Jurkat, Clone E6-1 (cell line): ENCODE measurements at regions not wholly inside any gene's neighbourhood (a gene's known extent, or its start where the extent isn't known, plus 50 kb on each side); places are given as distances from the start of the nearest gene placed in this dataset.

Experiments used
- DNase-seq: peaks from one replicate; pipeline ENCODE4 v3.0.0-alpha.2; 2011; ENCODE audit warnings: low read depth, low spot score
- H3K4me3 ChIP-seq: 2 replicates; pipeline ENCODE4 v1.5.1; 2011; ENCODE audit warnings: mild to moderate bottlenecking, low read length, control low read depth, moderate library complexity

DNA sequence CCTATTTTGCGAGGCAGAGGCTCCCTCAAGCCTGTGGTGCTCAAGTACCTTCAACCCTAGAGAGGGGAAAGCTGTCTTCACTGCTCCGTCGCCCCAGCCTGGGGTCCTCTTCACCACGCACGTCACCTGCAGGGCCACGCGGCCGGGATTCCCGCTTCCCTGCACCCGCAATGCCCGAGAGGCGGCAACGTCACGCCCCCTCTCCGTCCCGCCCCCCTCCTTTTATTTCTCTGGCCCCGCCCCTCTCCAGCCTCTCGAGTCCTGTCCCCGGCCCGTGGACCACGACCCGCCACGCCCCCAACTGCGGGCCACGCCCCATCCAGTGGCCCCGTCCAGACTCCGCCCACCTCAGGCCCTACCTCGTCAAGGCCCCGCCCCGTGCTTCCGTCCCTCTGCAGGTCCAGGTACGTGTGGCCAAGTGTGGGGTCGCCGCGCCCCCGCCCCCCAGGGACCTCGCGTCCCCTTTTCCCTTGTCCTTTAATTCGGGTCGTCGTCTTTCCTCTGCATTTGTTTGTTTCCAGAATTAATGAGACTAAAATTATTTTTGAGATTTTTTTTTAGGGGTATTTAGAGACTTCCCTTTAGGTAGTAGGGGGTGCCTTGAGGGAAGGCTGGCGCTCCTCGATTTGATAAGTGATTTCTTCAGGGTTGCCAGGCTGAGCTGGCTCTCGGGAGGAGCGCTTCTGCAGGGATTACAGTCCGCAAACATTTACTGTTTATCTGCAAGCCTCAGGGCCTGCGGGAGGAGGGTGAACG, 69.8 kb upstream of the BAIAP2L1 start:
- DNase-seq, result no peak
- no peak overlapping the region for H3K4me3 ChIP-seq

DNA sequence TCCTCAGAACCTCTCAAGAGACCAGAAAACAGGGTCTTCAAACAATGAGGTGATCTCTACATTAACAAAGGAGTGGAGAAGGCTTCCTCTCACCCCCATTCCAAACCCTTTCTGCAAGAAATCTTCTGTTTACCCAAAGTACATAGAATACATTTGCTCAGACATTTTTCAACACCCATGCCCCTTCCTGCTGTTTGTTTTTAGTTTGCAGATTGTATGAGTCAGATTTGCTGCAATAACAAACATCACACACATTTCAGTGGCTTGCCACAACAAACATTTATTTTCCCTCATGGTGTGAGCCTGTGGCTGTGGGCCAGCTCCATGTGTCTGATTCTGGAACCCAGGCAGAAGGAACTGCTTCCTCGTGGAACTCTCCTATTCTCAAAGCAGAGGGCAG, 68.2 kb upstream of the BAIAP2L1 start:
- H3K4me3 ChIP-seq, result no peak overlapping the region
- DNase-seq, result no peak

DNA sequence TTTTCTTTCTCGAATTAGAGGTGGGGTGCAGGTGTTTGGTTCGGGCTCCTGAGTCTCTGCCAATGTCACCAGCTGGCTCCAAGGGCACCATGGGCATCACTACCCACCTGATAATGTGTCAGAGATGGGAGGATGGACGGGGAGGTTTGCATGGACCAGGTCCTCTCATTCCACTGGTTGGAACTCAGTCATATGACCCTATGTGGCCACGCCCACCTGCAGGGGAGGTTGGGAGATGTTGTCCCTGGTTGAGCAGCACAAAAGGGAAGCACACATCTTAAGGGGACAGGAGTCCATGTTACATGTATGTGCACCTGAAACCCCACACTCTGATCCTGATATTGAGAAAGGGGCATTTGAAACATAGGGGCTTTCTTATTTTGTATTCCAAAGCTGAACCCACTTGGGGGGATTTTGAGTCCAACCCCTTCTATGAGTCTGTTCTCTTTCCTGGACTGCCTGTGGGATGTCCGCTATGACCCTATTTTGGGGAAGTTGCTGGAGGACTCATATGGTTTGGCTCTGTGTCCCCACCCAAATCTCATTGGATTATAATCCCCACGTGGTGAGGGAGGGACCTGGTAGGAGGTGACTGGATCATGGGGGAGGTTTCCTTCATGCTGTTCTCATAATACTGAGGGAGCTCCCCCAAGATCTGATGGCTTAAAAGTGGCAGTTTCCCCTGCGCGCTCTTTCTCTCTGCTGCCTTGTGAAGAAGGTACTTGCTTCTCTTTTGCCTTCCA, 66.9 kb upstream of the BAIAP2L1 start:
- no peak for DNase-seq
- H3K4me3 ChIP-seq, result no peak overlapping the region

- H3K4me3 ChIP-seq, result no peak overlapping the region
- no peak for DNase-seq
These were observed 64.1 kb upstream of the BAIAP2L1 start for GRCh38 chr7:98465022-98465421.

GRCh38 chr7:98464558-98464940, 63.7 kb upstream of the BAIAP2L1 start:
- no peak for DNase-seq
- H3K4me3 ChIP-seq, result no peak overlapping the region

- H3K4me3 ChIP-seq, result no peak overlapping the region
- DNase-seq, result no peak
These were observed 63.1 kb upstream of the BAIAP2L1 start for GRCh38 chr7:98463837-98464557.

DNA sequence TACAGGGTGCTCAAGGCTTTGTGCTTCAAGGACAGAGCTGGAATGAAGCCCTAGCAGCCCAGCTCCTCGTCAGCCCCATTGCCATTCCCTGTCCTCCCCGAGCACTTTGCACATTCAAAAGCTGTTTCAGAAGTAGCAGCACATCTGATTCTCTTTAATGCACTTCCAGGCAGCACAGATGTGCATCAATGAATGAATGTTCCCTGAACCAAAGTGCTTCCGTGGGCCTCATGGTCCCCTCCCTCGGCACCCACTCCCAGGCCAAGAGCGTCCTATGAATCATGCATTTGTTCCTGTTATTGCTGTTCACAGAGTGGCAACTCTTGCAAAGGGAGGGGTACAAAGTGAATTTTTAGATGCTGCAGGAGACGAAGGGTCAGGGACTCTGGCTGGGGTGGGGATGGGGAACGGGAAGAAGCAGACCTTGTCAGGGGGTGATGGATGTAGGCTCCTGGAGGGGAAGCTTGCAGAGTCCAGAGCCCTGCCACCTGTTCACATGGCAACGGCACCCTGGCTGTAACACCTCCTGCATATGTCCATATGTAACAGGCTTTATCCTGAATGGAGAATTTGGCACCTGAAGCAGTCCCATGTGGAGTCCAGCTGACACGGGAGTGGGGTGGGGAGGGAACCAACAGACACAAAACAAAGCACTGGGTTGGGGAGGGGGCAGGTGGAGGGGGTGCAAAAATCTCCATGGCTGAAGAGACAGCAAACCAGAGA, 62.2 kb upstream of the BAIAP2L1 start:
- no peak for DNase-seq

DNA sequence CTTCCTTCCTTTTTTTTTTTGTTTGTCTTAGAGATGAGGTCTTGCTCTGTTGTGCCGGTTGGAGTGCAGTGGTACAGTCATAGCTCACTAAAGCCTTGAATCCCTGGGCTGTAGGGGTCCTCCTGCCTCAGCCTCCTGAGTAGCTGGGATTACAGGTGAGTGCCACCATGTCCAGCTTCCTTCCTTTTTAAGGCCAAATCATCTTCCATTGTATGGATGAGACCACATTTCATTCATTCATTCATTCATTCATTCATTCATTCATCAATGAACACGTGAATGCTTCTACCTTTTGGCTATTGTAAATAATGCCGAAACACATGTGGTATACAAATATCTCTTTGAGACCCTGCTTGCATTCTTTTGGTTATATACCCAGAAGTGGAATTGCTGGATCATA, 60.0 kb upstream of the BAIAP2L1 start:
- H3K4me3 ChIP-seq, result no peak overlapping the region

More for the DNA sequence above, 62.2 kb upstream of the BAIAP2L1 start:
- H3K4me3 ChIP-seq, result no peak overlapping the region

DNA sequence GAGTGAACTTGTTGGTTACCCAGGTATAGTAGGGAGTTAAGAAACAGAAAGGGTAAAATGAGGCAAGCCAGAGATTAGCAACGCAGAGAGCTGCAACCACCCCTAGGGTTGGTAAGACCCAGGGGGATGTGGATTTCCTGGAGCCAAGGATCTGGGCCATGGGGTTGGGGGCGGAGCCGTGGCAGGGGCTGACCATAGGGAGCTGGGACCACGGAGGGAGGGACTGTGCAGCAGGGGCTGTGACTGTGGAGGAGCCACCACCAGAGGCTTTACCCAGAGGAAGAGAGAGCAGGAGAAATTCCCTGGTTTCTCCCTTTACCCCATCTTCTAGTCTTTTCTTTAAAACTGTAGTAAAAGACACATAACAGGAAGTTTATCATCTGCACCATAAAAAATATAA, 58.6 kb upstream of the BAIAP2L1 start:
- no peak overlapping the region for H3K4me3 ChIP-seq
- DNase-seq, result no peak

More for the DNA sequence above, 60.0 kb upstream of the BAIAP2L1 start:
- no peak for DNase-seq

DNA sequence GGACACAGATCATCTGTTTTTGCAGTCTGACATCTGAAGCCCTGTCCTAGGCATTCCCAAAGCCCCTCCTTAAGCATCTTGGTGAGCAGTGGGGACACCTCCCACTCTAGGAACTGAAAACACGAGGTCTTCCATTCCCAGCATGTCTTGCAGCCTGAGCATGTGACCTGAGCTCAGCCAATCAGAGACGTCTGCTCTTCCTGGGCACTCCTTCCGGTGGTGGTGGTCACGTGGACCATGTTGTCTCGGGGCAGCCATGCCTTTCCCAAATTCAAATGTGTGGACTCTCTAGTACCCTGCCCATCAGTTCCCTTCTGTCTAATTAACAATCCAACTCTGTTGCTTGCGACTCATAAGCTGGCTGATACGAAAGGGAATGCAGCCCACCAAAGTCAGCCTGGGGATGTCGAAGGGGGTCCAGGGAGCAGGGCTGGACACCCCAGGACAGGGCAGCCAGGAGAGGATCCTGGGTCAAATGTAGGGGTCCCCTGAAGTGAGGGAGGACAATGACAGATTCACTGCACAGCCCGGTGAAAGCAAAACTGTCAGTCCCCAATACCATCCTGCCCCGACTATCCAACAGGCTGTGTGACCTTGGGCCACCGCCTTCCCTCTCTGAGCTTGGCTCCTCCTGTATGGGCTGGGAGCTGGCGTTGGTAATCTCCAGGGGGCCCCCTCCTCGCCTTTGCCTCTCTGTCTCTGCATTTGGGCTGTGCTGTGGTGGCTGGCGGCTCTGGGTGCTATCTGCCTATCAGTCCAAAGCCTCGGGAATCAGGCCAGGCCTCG, 57.4 kb upstream of the BAIAP2L1 start:
- DNase-seq, result no peak

GRCh38 chr7:98456866-98457265, 56.0 kb upstream of the BAIAP2L1 start:
- no peak for DNase-seq
- H3K4me3 ChIP-seq, result no peak overlapping the region

More for the DNA sequence above, 57.4 kb upstream of the BAIAP2L1 start:
- no peak overlapping the region for H3K4me3 ChIP-seq

DNA sequence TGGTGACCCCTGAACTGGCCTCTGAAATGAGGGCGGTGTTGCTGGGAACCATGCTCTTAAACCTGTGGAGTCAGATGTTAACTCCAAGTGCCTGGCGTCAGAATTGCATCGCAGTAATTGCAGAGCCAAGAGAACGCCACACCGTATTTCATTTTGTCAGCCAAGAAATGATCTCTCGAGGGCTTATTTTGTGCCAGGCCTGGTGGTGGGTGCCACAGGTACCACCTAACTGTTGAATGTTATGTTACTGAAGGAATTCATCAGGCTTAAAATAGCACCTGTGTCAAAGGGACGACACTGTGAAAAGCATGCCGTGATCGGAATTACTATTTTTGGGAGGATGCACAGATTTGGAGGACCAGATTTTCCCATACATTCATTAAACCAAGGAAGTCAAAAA, 51.9 kb upstream of the BAIAP2L1 start:
- no peak overlapping the region for H3K4me3 ChIP-seq
- DNase-seq, result no peak
